K562 (cell line): ENCODE measurements at regions not wholly inside any gene's neighbourhood (a gene's known extent, or its start where the extent isn't known, plus 50 kb on each side); places are given as distances from the start of the nearest gene placed in this dataset.

Experiments
- BACH1 ChIP-seq: fragments of 200-800 bp; sonication (Bioruptor generic); IDR thresholded peaks from 2 replicates; pipeline ENCODE4 v1.6.1; 2016; ENCODE audit warnings: missing genetic modification characterization, missing compliant biosample characterization
- CHD1 ChIP-seq: fragments of 200-600 bp; sonication (generic); IDR thresholded peaks from one replicate; pipeline ENCODE4 v1.6.1; 2012; ENCODE audit warnings: mild to moderate bottlenecking, moderate library complexity, low read length, inconsistent platforms
- HCFC1 ChIP-seq: IDR thresholded peaks from 2 replicates; pipeline ENCODE4 v1.6.1; 2012; ENCODE audit warnings: low read depth, low read length, improper control_type of control experiment
- HMG20B ChIP-seq: fragments of 250-450 bp; sonication (Bioruptor Pico); IDR thresholded peaks from 2 replicates; pipeline ENCODE4 v1.5.0; 2021; ENCODE audit warnings: mild to moderate bottlenecking
- LARP7 ChIP-seq: fragments of 450-650 bp; IDR thresholded peaks from 2 replicates; pipeline ENCODE4 v1.6.1; 2016
- NRF1 ChIP-seq, 2 experiments: fragments of 450-650 bp; IDR thresholded peaks in 1 of 2; conservative IDR thresholded peaks in 1 of 2; 2 replicates each; pipeline ENCODE4 v1.6.1; 2014; ENCODE audit warnings: mild to moderate bottlenecking in 2 of 2
- RAD21 ChIP-seq, 2 experiments: fragments of 250-450 bp in 1 of 2; fragments of 450-650 bp in 1 of 2; sonication (Bioruptor Pico) in 1 of 2; formaldehyde crosslinking in 1 of 2; IDR thresholded peaks in 1 of 2; conservative IDR thresholded peaks in 1 of 2; 2 replicates each; pipeline versions ENCODE4 v1.4.0 to v1.8.0; 2020 to 2022; ENCODE audit warnings: mild to moderate bottlenecking in 2 of 2, moderate library complexity in 1 of 2
- RBM17 ChIP-seq: fragments of 200-400 bp; formaldehyde crosslinking; IDR thresholded peaks from 2 replicates; pipeline ENCODE4 v1.6.1; 2017; ENCODE audit warnings: low read depth, mild to moderate bottlenecking, low read length, borderline replicate concordance
- SIN3B ChIP-seq: fragments of 450-650 bp; IDR thresholded peaks from 2 replicates; pipeline ENCODE4 v1.6.1; 2017; ENCODE audit warnings: low read depth, mild to moderate bottlenecking, moderate library complexity
- SIX5 ChIP-seq, 2 experiments: IDR thresholded peaks; 2 replicates each; pipeline ENCODE4 v1.6.1; 2011; ENCODE audit warnings: low read length in 2 of 2, borderline replicate concordance in 1 of 2, low read depth in 1 of 2, mild to moderate bottlenecking in 1 of 2, moderate library complexity in 1 of 2; ENCODE audit not compliant: insufficient read depth in 1 of 2
- TAF9B ChIP-seq: fragments of 450-650 bp; IDR thresholded peaks from 2 replicates; pipeline ENCODE4 v1.6.1; 2018; ENCODE audit warnings: mild to moderate bottlenecking; ENCODE audit not compliant: partially characterized antibody
- TARDBP ChIP-seq: fragments of 450-650 bp; IDR thresholded peaks from 2 replicates; pipeline ENCODE4 v1.6.1; 2016
- ZBED1 ChIP-seq: IDR thresholded peaks from 2 replicates; pipeline ENCODE4 v1.6.1; 2014
- ZNF24 ChIP-seq: fragments of 450-650 bp; IDR thresholded peaks from 2 replicates; pipeline ENCODE4 v1.6.1; 2016
- ZNF316 ChIP-seq: fragments of 450-650 bp; IDR thresholded peaks from 2 replicates; pipeline ENCODE4 v1.6.1; 2016
- ZNF324 ChIP-seq: fragments of 250-450 bp; sonication (Bioruptor Pico); IDR thresholded peaks from 2 replicates; pipeline ENCODE4 v1.4.0; 2020; ENCODE audit warnings: mild to moderate bottlenecking
- ZNF551 ChIP-seq: fragments of 250-450 bp; sonication (Bioruptor Pico); IDR thresholded peaks from 2 replicates; pipeline ENCODE4 v1.5.0; 2021; ENCODE audit warnings: mild to moderate bottlenecking, moderate library complexity
- ZNF717 ChIP-seq: fragments of 250-450 bp; sonication (Bioruptor Pico); IDR thresholded peaks from 2 replicates; pipeline ENCODE4 v1.5.0; 2021
- ZNF778 ChIP-seq: fragments of 450-650 bp; formaldehyde crosslinking; IDR thresholded peaks from 2 replicates; pipeline ENCODE4 v1.4.0; 2020; ENCODE audit warnings: mild to moderate bottlenecking, moderate library complexity
- TF ChIP-seq, protein P1 (sequence below): fragments of 450-650 bp; IDR thresholded peaks from 2 replicates; pipeline ENCODE4 v1.7.1; 2018; ENCODE audit warnings: mild to moderate bottlenecking, low read depth; ENCODE audit not compliant: partially characterized antibody
- TF ChIP-seq, protein P2 (sequence below): IDR thresholded peaks from 2 replicates; pipeline ENCODE4 v1.6.1; 2011; ENCODE audit warnings: borderline replicate concordance, low read depth, mild to moderate bottlenecking, moderate library complexity, low read length; ENCODE audit not compliant: insufficient read depth, poor library complexity, severe bottlenecking
- TF ChIP-seq, protein P3 (sequence below): fragments of 200-400 bp; formaldehyde crosslinking; IDR thresholded peaks from 2 replicates; pipeline ENCODE4 v1.6.1; 2017; ENCODE audit warnings: mild to moderate bottlenecking, low read depth, low read length, moderate library complexity
- TF ChIP-seq, protein P4 (sequence below): fragments of 250-450 bp; sonication (Bioruptor Pico); IDR thresholded peaks from 2 replicates; pipeline ENCODE4 v1.5.1; 2021; ENCODE audit warnings: mild to moderate bottlenecking

DNA sequence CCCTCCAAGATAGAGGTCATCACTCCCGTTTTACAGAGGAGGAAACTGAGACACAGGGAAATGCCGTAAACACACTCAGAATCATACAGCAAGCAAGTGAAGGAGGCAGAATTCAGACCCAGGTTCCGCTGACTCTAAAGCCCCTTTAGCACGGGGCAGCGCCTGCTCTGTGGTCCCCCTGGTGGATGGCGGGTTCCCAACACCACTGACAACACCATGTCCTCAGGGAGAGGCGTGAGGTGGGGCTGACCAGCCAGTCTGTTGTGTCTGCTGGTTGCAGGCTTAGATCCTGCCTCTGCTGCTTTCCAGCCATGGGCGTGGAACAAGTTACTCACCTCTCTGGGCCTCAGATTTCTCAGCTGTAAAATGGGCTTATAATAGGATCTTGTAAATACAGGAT lies 617.3 kb downstream of the MATN1 start (continued):
- TF ChIP-seq, protein P1, sequence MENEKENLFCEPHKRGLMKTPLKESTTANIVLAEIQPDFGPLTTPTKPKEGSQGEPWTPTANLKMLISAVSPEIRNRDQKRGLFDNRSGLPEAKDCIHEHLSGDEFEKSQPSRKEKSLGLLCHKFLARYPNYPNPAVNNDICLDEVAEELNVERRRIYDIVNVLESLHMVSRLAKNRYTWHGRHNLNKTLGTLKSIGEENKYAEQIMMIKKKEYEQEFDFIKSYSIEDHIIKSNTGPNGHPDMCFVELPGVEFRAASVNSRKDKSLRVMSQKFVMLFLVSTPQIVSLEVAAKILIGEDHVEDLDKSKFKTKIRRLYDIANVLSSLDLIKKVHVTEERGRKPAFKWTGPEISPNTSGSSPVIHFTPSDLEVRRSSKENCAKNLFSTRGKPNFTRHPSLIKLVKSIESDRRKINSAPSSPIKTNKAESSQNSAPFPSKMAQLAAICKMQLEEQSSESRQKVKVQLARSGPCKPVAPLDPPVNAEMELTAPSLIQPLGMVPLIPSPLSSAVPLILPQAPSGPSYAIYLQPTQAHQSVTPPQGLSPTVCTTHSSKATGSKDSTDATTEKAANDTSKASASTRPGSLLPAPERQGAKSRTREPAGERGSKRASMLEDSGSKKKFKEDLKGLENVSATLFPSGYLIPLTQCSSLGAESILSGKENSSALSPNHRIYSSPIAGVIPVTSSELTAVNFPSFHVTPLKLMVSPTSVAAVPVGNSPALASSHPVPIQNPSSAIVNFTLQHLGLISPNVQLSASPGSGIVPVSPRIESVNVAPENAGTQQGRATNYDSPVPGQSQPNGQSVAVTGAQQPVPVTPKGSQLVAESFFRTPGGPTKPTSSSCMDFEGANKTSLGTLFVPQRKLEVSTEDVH = no peak
- TF ChIP-seq RBM17 = no peak
- TF ChIP-seq SIX5 (IDR thresholded peaks at IDR 0.05; ENCODE audit: borderline replicate concordance in 1 of 2, insufficient read depth in 1 of 2, low read depth in 1 of 2, low read length in 2 of 2) = no peak
- no peak for TF ChIP-seq ZNF717
- no peak for TF ChIP-seq ZNF551
- no peak for TF ChIP-seq CHD1
- no peak for TF ChIP-seq LARP7
- TF ChIP-seq, protein P2, sequence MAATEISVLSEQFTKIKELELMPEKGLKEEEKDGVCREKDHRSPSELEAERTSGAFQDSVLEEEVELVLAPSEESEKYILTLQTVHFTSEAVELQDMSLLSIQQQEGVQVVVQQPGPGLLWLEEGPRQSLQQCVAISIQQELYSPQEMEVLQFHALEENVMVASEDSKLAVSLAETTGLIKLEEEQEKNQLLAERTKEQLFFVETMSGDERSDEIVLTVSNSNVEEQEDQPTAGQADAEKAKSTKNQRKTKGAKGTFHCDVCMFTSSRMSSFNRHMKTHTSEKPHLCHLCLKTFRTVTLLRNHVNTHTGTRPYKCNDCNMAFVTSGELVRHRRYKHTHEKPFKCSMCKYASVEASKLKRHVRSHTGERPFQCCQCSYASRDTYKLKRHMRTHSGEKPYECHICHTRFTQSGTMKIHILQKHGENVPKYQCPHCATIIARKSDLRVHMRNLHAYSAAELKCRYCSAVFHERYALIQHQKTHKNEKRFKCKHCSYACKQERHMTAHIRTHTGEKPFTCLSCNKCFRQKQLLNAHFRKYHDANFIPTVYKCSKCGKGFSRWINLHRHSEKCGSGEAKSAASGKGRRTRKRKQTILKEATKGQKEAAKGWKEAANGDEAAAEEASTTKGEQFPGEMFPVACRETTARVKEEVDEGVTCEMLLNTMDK = peak; percentile 17
- no peak for TF ChIP-seq SIN3B
- peak in 1 of 2 experiments; percentile 65; a peak in 3 of 4 replicates for TF ChIP-seq RAD21 (CRISPR knock-in tag; conservative IDR thresholded peaks at IDR 0.05 in 1 of 2, IDR thresholded peaks at IDR 0.05 in 1 of 2)
- no peak for TF ChIP-seq ZNF324 (CRISPR knock-in tag)
- TF ChIP-seq ZNF24 = no peak
- TF ChIP-seq ZNF316 = no peak
- TF ChIP-seq, protein P3, sequence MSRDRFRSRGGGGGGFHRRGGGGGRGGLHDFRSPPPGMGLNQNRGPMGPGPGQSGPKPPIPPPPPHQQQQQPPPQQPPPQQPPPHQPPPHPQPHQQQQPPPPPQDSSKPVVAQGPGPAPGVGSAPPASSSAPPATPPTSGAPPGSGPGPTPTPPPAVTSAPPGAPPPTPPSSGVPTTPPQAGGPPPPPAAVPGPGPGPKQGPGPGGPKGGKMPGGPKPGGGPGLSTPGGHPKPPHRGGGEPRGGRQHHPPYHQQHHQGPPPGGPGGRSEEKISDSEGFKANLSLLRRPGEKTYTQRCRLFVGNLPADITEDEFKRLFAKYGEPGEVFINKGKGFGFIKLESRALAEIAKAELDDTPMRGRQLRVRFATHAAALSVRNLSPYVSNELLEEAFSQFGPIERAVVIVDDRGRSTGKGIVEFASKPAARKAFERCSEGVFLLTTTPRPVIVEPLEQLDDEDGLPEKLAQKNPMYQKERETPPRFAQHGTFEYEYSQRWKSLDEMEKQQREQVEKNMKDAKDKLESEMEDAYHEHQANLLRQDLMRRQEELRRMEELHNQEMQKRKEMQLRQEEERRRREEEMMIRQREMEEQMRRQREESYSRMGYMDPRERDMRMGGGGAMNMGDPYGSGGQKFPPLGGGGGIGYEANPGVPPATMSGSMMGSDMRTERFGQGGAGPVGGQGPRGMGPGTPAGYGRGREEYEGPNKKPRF = no peak
- TF ChIP-seq ZBED1 = no peak
- no peak for TF ChIP-seq ZNF778
- 0 out of 4 replicates have a peak, but pooled peaks have one; percentile 12 to 15 for TF ChIP-seq NRF1 (conservative IDR thresholded peaks at IDR 0.05 in 1 of 2, IDR thresholded peaks at IDR 0.05 in 1 of 2)
- no peak for TF ChIP-seq HMG20B (CRISPR knock-in tag)
- TF ChIP-seq, protein P4, sequence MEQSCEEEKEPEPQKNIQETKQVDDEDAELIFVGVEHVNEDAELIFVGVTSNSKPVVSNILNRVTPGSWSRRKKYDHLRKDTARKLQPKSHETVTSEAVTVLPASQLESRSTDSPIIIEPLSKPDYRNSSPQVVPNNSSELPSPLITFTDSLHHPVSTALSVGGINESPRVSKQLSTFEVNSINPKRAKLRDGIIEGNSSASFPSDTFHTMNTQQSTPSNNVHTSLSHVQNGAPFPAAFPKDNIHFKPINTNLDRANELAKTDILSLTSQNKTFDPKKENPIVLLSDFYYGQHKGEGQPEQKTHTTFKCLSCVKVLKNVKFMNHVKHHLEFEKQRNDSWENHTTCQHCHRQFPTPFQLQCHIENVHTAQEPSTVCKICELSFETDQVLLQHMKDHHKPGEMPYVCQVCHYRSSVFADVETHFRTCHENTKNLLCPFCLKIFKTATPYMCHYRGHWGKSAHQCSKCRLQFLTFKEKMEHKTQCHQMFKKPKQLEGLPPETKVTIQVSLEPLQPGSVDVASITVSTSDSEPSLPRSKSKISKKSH (CRISPR knock-in tag) = no peak
- TF ChIP-seq TARDBP = no peak
- no peak for TF ChIP-seq HCFC1
- TF ChIP-seq TAF9B = no peak
- no peak for TF ChIP-seq BACH1 (tag)
